GM12878 (cell line): ENCODE measurements at regions not wholly inside any gene's neighbourhood (a gene's known extent, or its start where the extent isn't known, plus 50 kb on each side); places are given as distances from the start of the nearest gene placed in this dataset.

Source experiments
- ATAC-seq: fragments of 200-7000 bp; cut with Tn5 transposase; 3 replicates; pipeline ENCODE4 v1.9.1; 2020; ENCODE audit warnings: mild to moderate bottlenecking, moderate library complexity
- BruUV-seq: library from RNA; stranded (reverse); fragments of 400-500 nt; replicated peaks from 2 replicates; lab custom pipeline; 2021; lab: Mats Ljungman, UMichigan
- CTCF ChIA-PET: fragments of 300-600 bp; sonication (Branson Sonifier 250); formaldehyde crosslinking; extraction: SDS; loops from one replicate; lab custom pipeline; 2021; ENCODE audit warnings: inconsistent platforms; lab: Yijun Ruan, JAX
- POLR2A ChIA-PET: fragments of 350-600 bp; formaldehyde crosslinking; extraction: SDS; loops from one replicate; lab custom pipeline; 2021; ENCODE audit warnings: inconsistent platforms; lab: Charles Lee
- RAD21 ChIA-PET: fragments of 300-600 bp; sonication (Branson Sonifier 250); formaldehyde crosslinking; loops from one replicate; lab custom pipeline; 2023; ENCODE audit warnings: antibody characterized with exemption; ENCODE audit not compliant: unreplicated experiment; lab: Charles Lee
- SMC1A ChIA-PET: fragments of 300-600 bp; sonication (Branson Sonifier 250); formaldehyde crosslinking; loops from one replicate; lab custom pipeline; 2023; ENCODE audit not compliant: unreplicated experiment, uncharacterized antibody; lab: Charles Lee
- DNase-seq: peaks from one replicate; pipeline ENCODE4 v3.0.0-alpha.2; 2011; ENCODE audit warnings: low read depth, low spot score
- FAIRE-seq: peaks from 3 replicates; lab custom pipeline; 2011; peaks lifted over from hg19 to GRCh38; lab: Jason Lieb, UNC
- H2AFZ ChIP-seq: 2 replicates; pipeline ENCODE4 v1.6.0; 2011; ENCODE audit warnings: low read depth, low read length, control low read depth; ENCODE audit not compliant: control insufficient read depth
- H3K27ac ChIP-seq: 2 replicates; pipeline ENCODE4 v1.5.1; 2011; ENCODE audit warnings: control low read depth; ENCODE audit not compliant: control insufficient read depth, insufficient read depth
- H3K27me3 ChIP-seq, 2 experiments: replicated peaks in 1 of 2; 2 replicates each; pipeline versions ENCODE4 v1.6.0 to v1.6.1; 2011; ENCODE audit warnings: low read length in 1 of 2; ENCODE audit not compliant: control insufficient read depth in 2 of 2, insufficient read depth in 2 of 2
- H3K36me3 ChIP-seq, 2 experiments: 2 replicates each; pipeline ENCODE4 v1.5.1; 2011; ENCODE audit warnings: low read length in 1 of 2; ENCODE audit not compliant: control insufficient read depth in 2 of 2, insufficient read depth in 2 of 2
- H3K4me1 ChIP-seq: 2 replicates; pipeline ENCODE4 v1.6.1; 2011; ENCODE audit warnings: mild to moderate bottlenecking, low read length, moderate library complexity, mixed read lengths; ENCODE audit not compliant: control insufficient read depth, insufficient read depth
- H3K4me2 ChIP-seq: 2 replicates; pipeline ENCODE4 v1.6.0; 2011; ENCODE audit warnings: control low read depth; ENCODE audit not compliant: control insufficient read depth, insufficient read depth
- H3K4me3 ChIP-seq: fragments of 200-600 bp; sonication (generic); 2 replicates; pipeline ENCODE4 v1.5.1; 2016
- H3K79me2 ChIP-seq: 2 replicates; pipeline ENCODE4 v1.6.0; 2011; ENCODE audit warnings: low read length; ENCODE audit not compliant: control insufficient read depth, insufficient read depth
- H3K9ac ChIP-seq: 2 replicates; pipeline ENCODE4 v1.8.0; 2011; ENCODE audit warnings: low read length, control low read depth, mixed read lengths; ENCODE audit not compliant: control insufficient read depth, insufficient read depth
- H3K9me3 ChIP-seq: replicated peaks from 3 replicates; pipeline ENCODE4 v1.5.1; 2011; ENCODE audit warnings: mild to moderate bottlenecking, low read length; ENCODE audit not compliant: control insufficient read depth, insufficient read depth
- H4K20me1 ChIP-seq: 2 replicates; pipeline ENCODE4 v1.6.0; 2011; ENCODE audit not compliant: control insufficient read depth, insufficient read depth
- BRCA1 ChIP-seq: IDR thresholded peaks from 2 replicates; pipeline ENCODE4 v1.6.1; 2011; ENCODE audit warnings: low read depth, low read length, improper control_type of control experiment
- ELK1 ChIP-seq: IDR thresholded peaks from 2 replicates; pipeline ENCODE4 v1.6.1; 2012; ENCODE audit warnings: low read depth, low read length, improper control_type of control experiment
- FOXM1 ChIP-seq: IDR thresholded peaks from 2 replicates; pipeline ENCODE4 v1.6.1; 2012; ENCODE audit warnings: low read depth, mild to moderate bottlenecking, inconsistent platforms, low read length, moderate library complexity
- HDAC6 ChIP-seq: fragments of 200-600 bp; sonication (generic); IDR thresholded peaks from one replicate; pipeline ENCODE4 v1.8.0; 2017; ENCODE audit warnings: antibody characterized with exemption; ENCODE audit not compliant: unreplicated experiment
- HDGF ChIP-seq: fragments of 450-650 bp; IDR thresholded peaks from 2 replicates; pipeline ENCODE4 v1.6.1; 2016; ENCODE audit warnings: antibody characterized with exemption
- KLF5 ChIP-seq: fragments of 450-650 bp; IDR thresholded peaks from 2 replicates; pipeline ENCODE4 v1.6.1; 2014; ENCODE audit warnings: mild to moderate bottlenecking; ENCODE audit not compliant: partially characterized antibody
- MTA3 ChIP-seq: IDR thresholded peaks from 2 replicates; pipeline ENCODE4 v1.6.1; 2012; ENCODE audit warnings: low read length, inconsistent platforms, borderline replicate concordance
- MYB ChIP-seq: fragments of 150-350 bp; IDR thresholded peaks from 2 replicates; pipeline ENCODE4 v1.6.1; 2014; ENCODE audit warnings: mild to moderate bottlenecking, low read depth, low read length, borderline replicate concordance
- PML ChIP-seq: IDR thresholded peaks from 2 replicates; pipeline ENCODE4 v1.6.1; 2012; ENCODE audit warnings: low read length, inconsistent platforms
- SMAD1 ChIP-seq: fragments of 450-650 bp; IDR thresholded peaks from 2 replicates; pipeline ENCODE4 v1.6.1; 2018; ENCODE audit warnings: mild to moderate bottlenecking, low read depth; ENCODE audit not compliant: partially characterized antibody
- ZNF207 ChIP-seq: fragments of 450-650 bp; IDR thresholded peaks from 2 replicates; pipeline ENCODE4 v1.6.1; 2014; ENCODE audit warnings: antibody characterized with exemption, mild to moderate bottlenecking, borderline replicate concordance
- ZNF217 ChIP-seq: fragments of 450-650 bp; IDR thresholded peaks from 2 replicates; pipeline ENCODE4 v1.6.1; 2017; ENCODE audit warnings: antibody characterized with exemption, mild to moderate bottlenecking
- ZNF274 ChIP-seq: IDR thresholded peaks from one replicate; pipeline ENCODE4 v1.8.0; 2011; ENCODE audit not compliant: insufficient read length, insufficient read depth
- ZNF592 ChIP-seq: fragments of 450-650 bp; IDR thresholded peaks from 2 replicates; pipeline ENCODE4 v1.6.1; 2017; ENCODE audit warnings: mild to moderate bottlenecking, moderate library complexity
- ZNF687 ChIP-seq: fragments of 450-650 bp; IDR thresholded peaks from 2 replicates; pipeline ENCODE4 v1.6.1; 2017; ENCODE audit warnings: mild to moderate bottlenecking, moderate library complexity
- WGBS: methylation state at CpG from one replicate; pipeline ENCODE4 v1.1.6; 2016; ENCODE audit warnings: low lambda C conversion rate; ENCODE audit not compliant: insufficient replicate concordance, insufficient coverage; ENCODE audit errors: missing lambda C conversion rate; 5-methylcytosine and 5-hydroxymethylcytosine counted together
- in situ Hi-C: fragments of 300-500 bp; cut with MboI; formaldehyde crosslinking; loops from 9 replicates; pipeline ENCODE4 v1.14.3; 2018; ENCODE audit warnings: mixed read lengths
- intact Hi-C: fragments of 100-400 bp; cut with micrococcal nuclease; formaldehyde crosslinking; loops from one replicate; pipeline ENCODE4 v1.14.2; 2022; ENCODE audit not compliant: unreplicated experiment

- Histone ChIP-seq H4K20me1 (no peaks in the 10 kb centered on the region), H3K79me2 (no peaks in the 10 kb centered on the region), H3K4me1 (no peaks in the 10 kb centered on the region), H3K9ac (no peak overlapping the region), H3K36me3 (no peaks in the 10 kb centered on the region; a peak in 1 of 4 replicates), H3K9me3 (no peaks in the 10 kb centered on the region), H3K4me3 (no peak overlapping the region), H3K27ac (no peak overlapping the region), H3K4me2 (no peak overlapping the region), H3K27me3 (no peaks in the 10 kb centered on the region), H2AFZ (no peak overlapping the region)
- WGBS: 86% methylated on average over 4 of the region's 4 CpGs
- intact Hi-C loops: no loop called here
- BruUV-seq: no TSS peak
- in situ Hi-C loops: no loop called here
- ChIA-PET RAD21 (no interaction called here), CTCF (interaction anchor here (1.2 to 1.3 kb wide), 2 partner anchors 10 to 335 kb away, joined by 4 to 5 read pairs; no protein-coding TSS in a partner anchor), POLR2A (interaction anchor here (0.7 kb wide), 1 partner anchor 50 kb away, joined by 4 read pairs; no protein-coding TSS in a partner anchor), SMC1A (no interaction called here)
- no peak for DNase-seq
- ATAC-seq: no peak
- FAIRE-seq: no peak
- TF ChIP-seq MYB (no peak), KLF5 (no peak), MTA3 (no peak), ZNF217 (no peak), BRCA1 (no peak), ELK1 (no peak), SMAD1 (no peak), HDAC6 (no peak), HDGF (no peak), ZNF687 (no peak), ZNF274 (no peak), FOXM1 (no peak), PML (no peak), ZNF207 (no peak), ZNF592 (no peak)
Observed at GRCh38 chr10:123222832-123223231, 68.6 kb downstream of the BUB3 start.
